H1 (cell line): ENCODE measurements at regions not wholly inside any gene's neighbourhood (a gene's known extent, or its start where the extent isn't known, plus 50 kb on each side); places are given as distances from the start of the nearest gene placed in this dataset.

ENCODE experiments used
- CTCF ChIA-PET: fragments of 300-600 bp; sonication (Branson Sonifier 250); formaldehyde crosslinking; loops from one replicate; lab custom pipeline; 2021; ENCODE audit not compliant: partially characterized antibody; lab: Charles Lee
- POLR2A ChIA-PET: fragments of 300-600 bp; sonication (Branson Sonifier 250); formaldehyde crosslinking; loops from one replicate; lab custom pipeline; 2021; ENCODE audit warnings: inconsistent platforms; ENCODE audit not compliant: partially characterized antibody; lab: Charles Lee
- DNase-seq, 2 experiments: peaks; one replicate each; pipeline versions ENCODE4 v3.0.0 to v3.0.0-alpha.2; 2010 to 2022; ENCODE audit warnings: low spot score in 2 of 2, low read depth in 1 of 2, mixed read lengths in 1 of 2
- FAIRE-seq: peaks from 2 replicates; lab custom pipeline; 2011; peaks lifted over from hg19 to GRCh38; lab: Jason Lieb, UNC
- H2AFZ ChIP-seq: 2 replicates; pipeline ENCODE4 v1.8.1; 2012; ENCODE audit warnings: low read length, inconsistent platforms
- H2AK5ac ChIP-seq: 2 replicates; pipeline ENCODE4 v1.6.1; 2013; ENCODE audit warnings: low read depth, low read length
- H2BK120ac ChIP-seq: replicated peaks from 2 replicates; pipeline ENCODE3; 2013; ENCODE audit warnings: low read depth, low read length, inconsistent platforms
- H2BK12ac ChIP-seq: 2 replicates; pipeline ENCODE4 v1.6.1; 2013; ENCODE audit warnings: low read depth, low read length
- H2BK15ac ChIP-seq: 2 replicates; pipeline ENCODE4 v1.6.1; 2013; ENCODE audit warnings: low read length
- H2BK20ac ChIP-seq: 2 replicates; pipeline ENCODE4 v1.6.1; 2013; ENCODE audit warnings: low read length
- H2BK5ac ChIP-seq: 2 replicates; pipeline ENCODE4 v1.6.1; 2013; ENCODE audit warnings: low read depth, low read length
- H3K14ac ChIP-seq: 2 replicates; pipeline ENCODE4 v1.6.1; 2013; ENCODE audit warnings: inconsistent platforms; ENCODE audit not compliant: insufficient read length
- H3K18ac ChIP-seq: 2 replicates; pipeline ENCODE4 v1.6.1; 2013; ENCODE audit warnings: low read length; ENCODE audit errors: extremely low read depth
- H3K23ac ChIP-seq: 2 replicates; pipeline ENCODE4 v1.6.1; 2013; ENCODE audit warnings: inconsistent platforms; ENCODE audit not compliant: insufficient read length
- H3K23me2 ChIP-seq: 2 replicates; pipeline ENCODE4 v1.6.1; 2013; ENCODE audit warnings: low read depth, low read length
- H3K27ac ChIP-seq: 2 replicates; pipeline ENCODE4 v1.6.1; 2011; ENCODE audit warnings: low read depth, low read length, inconsistent platforms
- H3K27me3 ChIP-seq, 4 experiments: replicated peaks in 1 of 4; 1 replicate in 1 of 4; 2 replicates in 3 of 4; pipeline versions ENCODE4 v1.6.1 to v1.8.1; 2011 to 2013; ENCODE audit warnings: low read length in 3 of 4, mild to moderate bottlenecking in 3 of 4, inconsistent platforms in 2 of 4, mixed read lengths in 2 of 4, moderate library complexity in 1 of 4; ENCODE audit not compliant: control insufficient read depth in 3 of 4, insufficient read depth in 3 of 4; ENCODE audit errors: extremely low read depth in 1 of 4
- H3K36me3 ChIP-seq, 4 experiments: 2 replicates each; pipeline versions ENCODE4 v1.6.1 to v1.8.1; 2011 to 2013; ENCODE audit warnings: mild to moderate bottlenecking in 4 of 4, low read length in 3 of 4, moderate library complexity in 2 of 4, control low read depth in 1 of 4, inconsistent platforms in 1 of 4; ENCODE audit not compliant: insufficient read depth in 4 of 4, control insufficient read depth in 2 of 4
- H3K4ac ChIP-seq: replicated peaks from 2 replicates; pipeline ENCODE3; 2013; ENCODE audit warnings: low read length, low read depth, mixed read lengths, inconsistent platforms; ENCODE audit not compliant: insufficient read length
- H3K4me1 ChIP-seq, 4 experiments: replicated peaks in 1 of 4; 1 replicate in 1 of 4; 2 replicates in 3 of 4; pipeline versions ENCODE4 v1.6.1 to v1.8.1; 2011 to 2013; ENCODE audit warnings: low read length in 3 of 4, inconsistent platforms in 2 of 4, mixed read lengths in 1 of 4; ENCODE audit not compliant: insufficient read depth in 4 of 4, control insufficient read depth in 3 of 4
- H3K4me2 ChIP-seq, 2 experiments: 2 replicates each; pipeline versions ENCODE4 v1.6.1 to v1.8.1; 2011 to 2013; ENCODE audit warnings: low read depth in 2 of 2, low read length in 2 of 2, control low read depth in 1 of 2, inconsistent platforms in 1 of 2, mild to moderate bottlenecking in 1 of 2; ENCODE audit not compliant: insufficient read depth in 1 of 2
- H3K4me3 ChIP-seq, 4 experiments: fragments of 200-600, 300-600 bp in 1 of 4; sonication (generic), shearing (Covaris generic), sonication (Bioruptor Twin) in 1 of 4; 2 replicates each; pipeline versions ENCODE4 v1.5.1 to v1.8.1; 2011 to 2016; ENCODE audit warnings: low read length in 4 of 4, low read depth in 3 of 4, control low read depth in 2 of 4, inconsistent platforms in 2 of 4, mild to moderate bottlenecking in 2 of 4, mixed read lengths in 1 of 4, moderate library complexity in 1 of 4; ENCODE audit not compliant: insufficient read depth in 2 of 4; ENCODE audit errors: extremely low read depth in 1 of 4
- H3K56ac ChIP-seq: replicated peaks from 2 replicates; pipeline ENCODE3; 2013; ENCODE audit warnings: low read depth, mild to moderate bottlenecking, mixed read lengths, low read length, inconsistent platforms; ENCODE audit not compliant: insufficient read length
- H3K79me1 ChIP-seq: 2 replicates; pipeline ENCODE4 v1.6.1; 2013; ENCODE audit warnings: low read depth, low read length, control low read depth
- H3K79me2 ChIP-seq, 2 experiments: 2 replicates each; pipeline versions ENCODE4 v1.6.1 to v1.8.1; 2012 to 2013; ENCODE audit warnings: low read length in 2 of 2, mild to moderate bottlenecking in 2 of 2, inconsistent platforms in 1 of 2; ENCODE audit not compliant: insufficient read depth in 2 of 2, control insufficient read depth in 1 of 2
- H3K9ac ChIP-seq, 4 experiments: replicated peaks in 1 of 4; 1 replicate in 1 of 4; 2 replicates in 3 of 4; pipeline versions ENCODE4 v1.6.1 to v1.8.1; 2011 to 2013; ENCODE audit warnings: low read depth in 3 of 4, low read length in 3 of 4, control low read depth in 2 of 4, mild to moderate bottlenecking in 2 of 4, moderate library complexity in 2 of 4, inconsistent platforms in 1 of 4; ENCODE audit errors: extremely low read depth in 1 of 4
- H3K9me3 ChIP-seq, 2 experiments: 2 replicates each; pipeline versions ENCODE4 v1.6.1 to v1.8.1; 2012 to 2013; ENCODE audit warnings: mild to moderate bottlenecking in 2 of 2, moderate library complexity in 2 of 2, control low read depth in 1 of 2, inconsistent platforms in 1 of 2, low read depth in 1 of 2, low read length in 1 of 2, mixed read lengths in 1 of 2; ENCODE audit not compliant: insufficient read depth in 2 of 2
- H4K20me1 ChIP-seq, 2 experiments: replicated peaks in 1 of 2; 2 replicates each; pipeline versions ENCODE3 to v1.8.1; 2011 to 2013; ENCODE audit warnings: inconsistent platforms in 2 of 2, low read length in 2 of 2, mild to moderate bottlenecking in 1 of 2; ENCODE audit not compliant: insufficient read depth in 2 of 2, control insufficient read depth in 1 of 2
- H4K5ac ChIP-seq: 2 replicates; pipeline ENCODE4 v1.6.1; 2013; ENCODE audit warnings: low read length, low read depth, mixed read lengths, inconsistent platforms; ENCODE audit not compliant: insufficient read length
- H4K8ac ChIP-seq: 2 replicates; pipeline ENCODE4 v1.8.0; 2013; ENCODE audit warnings: mild to moderate bottlenecking, moderate library complexity, low read length, inconsistent platforms; ENCODE audit not compliant: insufficient read depth; ENCODE audit errors: extremely low read depth
- H4K91ac ChIP-seq: replicated peaks from 2 replicates; pipeline ENCODE3; 2013; ENCODE audit warnings: low read length, mixed read lengths, inconsistent platforms; ENCODE audit not compliant: insufficient read length
- CHD1 ChIP-seq: IDR thresholded peaks from 2 replicates; pipeline ENCODE4 v1.6.1; 2012; ENCODE audit warnings: low read depth, low read length, improper control_type of control experiment
- EP300 ChIP-seq, 2 experiments: IDR thresholded peaks; 1 replicate in 1 of 2; 2 replicates in 1 of 2; pipeline ENCODE4 v1.6.1; 2011 to 2012; ENCODE audit warnings: low read depth in 2 of 2, low read length in 2 of 2, mild to moderate bottlenecking in 2 of 2, borderline replicate concordance in 1 of 2, inconsistent platforms in 1 of 2, moderate library complexity in 1 of 2
- POLR2AphosphoS5 ChIP-seq: IDR thresholded peaks from 2 replicates; pipeline ENCODE4 v1.6.1; 2011; ENCODE audit warnings: low read depth, low read length
- SIRT6 ChIP-seq: IDR thresholded peaks from one replicate; pipeline ENCODE4 v1.7.1; 2012; ENCODE audit warnings: low read length, inconsistent platforms
- SP1 ChIP-seq: IDR thresholded peaks from 2 replicates; pipeline ENCODE4 v1.6.1; 2011; ENCODE audit warnings: low read depth, low read length

GRCh38 chr13:63979951-63980350 lies 2564.3 kb upstream of the PCDH20 start:
- POLR2A ChIA-PET = no interaction called here
- CTCF ChIA-PET = no interaction called here
- H3K18ac ChIP-seq = no peak overlapping the region

More at GRCh38 chr13:63979951-63980350, 2564.3 kb upstream of the PCDH20 start:
- TF ChIP-seq EP300 (IDR thresholded peaks at IDR 0.05; ENCODE audit: borderline replicate concordance in 1 of 2, low read depth in 2 of 2, low read length in 2 of 2) (no peak), SP1 (no peak), SIRT6 (no peak), CHD1 (no peak), POLR2AphosphoS5 (no peak)
- H3K4me2 ChIP-seq = no peak overlapping the region
- H3K23me2 ChIP-seq = no peaks in the 10 kb centered on the region
- H3K56ac ChIP-seq = no peak overlapping the region
- H3K4me3 ChIP-seq = no peak overlapping the region
- DNase-seq (no peak), FAIRE-seq (no peak)
- H2BK15ac ChIP-seq = no peak overlapping the region
- no peak overlapping the region for H2BK5ac ChIP-seq
- H3K9ac ChIP-seq = no peak overlapping the region
- no peak overlapping the region for H2AK5ac ChIP-seq
- H3K4ac ChIP-seq = no peak overlapping the region
- H3K14ac ChIP-seq = no peak overlapping the region
- H2BK120ac ChIP-seq = no peak overlapping the region
- no peak overlapping the region for H3K27ac ChIP-seq
- H3K36me3 ChIP-seq = no peaks in the 10 kb centered on the region
- H4K91ac ChIP-seq = no peak overlapping the region
- H3K79me1 ChIP-seq = no peaks in the 10 kb centered on the region
- H4K8ac ChIP-seq = no peak overlapping the region
- no peaks in the 10 kb centered on the region for H3K9me3 ChIP-seq
- H3K4me1 ChIP-seq = no peaks in the 10 kb centered on the region
- no peak overlapping the region for H2BK12ac ChIP-seq
- no peaks in the 10 kb centered on the region for H3K79me2 ChIP-seq
- no peak overlapping the region for H4K5ac ChIP-seq
- H2BK20ac ChIP-seq = no peak overlapping the region
- H4K20me1 ChIP-seq = no peaks in the 10 kb centered on the region
- H3K23ac ChIP-seq = no peak overlapping the region
- H3K27me3 ChIP-seq = no peaks in the 10 kb centered on the region
- no peak overlapping the region for H2AFZ ChIP-seq
